ENCODE measurements at regions not wholly inside any gene's neighbourhood (a gene's known extent, or its start where the extent isn't known, plus 50 kb on each side); places are given as distances from the start of the nearest gene placed in this dataset.

- TF ChIP-seq POLR2AphosphoS5 (IDR thresholded peaks at IDR 0.05; ENCODE audit: low read depth, low read length): no peak
- TF ChIP-seq POLR2A (IDR thresholded peaks at IDR 0.05; ENCODE audit: borderline replicate concordance, extremely low read depth, insufficient read depth, insufficient read length): no peak
- no peak for TF ChIP-seq ZNF274 (IDR thresholded peaks at IDR 0.05; ENCODE audit: low read depth, low read length)
- no peak for TF ChIP-seq CTCF (IDR thresholded peaks at IDR 0.05 in 2 of 3, conservative IDR thresholded peaks at IDR 0.05 in 1 of 3; ENCODE audit: borderline replicate concordance in 1 of 3, insufficient read depth in 1 of 3, low read depth in 2 of 3, low read length in 2 of 3)
- no peak for TF ChIP-seq SP1 (IDR thresholded peaks at IDR 0.05; ENCODE audit: low read depth)
- TF ChIP-seq SRF (IDR thresholded peaks at IDR 0.05; ENCODE audit: low read depth): no peak
- no peak for TF ChIP-seq EZH2 (IDR thresholded peaks at IDR 0.05)
- TF ChIP-seq EZH2phosphoT487 (IDR thresholded peaks at IDR 0.05; ENCODE audit: borderline replicate concordance): no peak
- no peak for TF ChIP-seq MAX (IDR thresholded peaks at IDR 0.05)
Measured at GRCh38 chr15:91414124-91414523, 314.1 kb downstream of the SV2B start.

All from HCT116 (cell line).